H1 (cell line): ENCODE measurements at regions not wholly inside any gene's neighbourhood (a gene's known extent, or its start where the extent isn't known, plus 50 kb on each side); places are given as distances from the start of the nearest gene placed in this dataset.

Experiments used
- CTCF ChIA-PET: fragments of 300-600 bp; sonication (Branson Sonifier 250); formaldehyde crosslinking; loops from one replicate; lab custom pipeline; 2021; ENCODE audit not compliant: partially characterized antibody; lab: Charles Lee
- POLR2A ChIA-PET: fragments of 300-600 bp; sonication (Branson Sonifier 250); formaldehyde crosslinking; loops from one replicate; lab custom pipeline; 2021; ENCODE audit warnings: inconsistent platforms; ENCODE audit not compliant: partially characterized antibody; lab: Charles Lee
- DNase-seq, 2 experiments: peaks; one replicate each; pipeline versions ENCODE4 v3.0.0 to v3.0.0-alpha.2; 2010 to 2022; ENCODE audit warnings: low spot score in 2 of 2, low read depth in 1 of 2, mixed read lengths in 1 of 2
- FAIRE-seq: peaks from 2 replicates; lab custom pipeline; 2011; peaks lifted over from hg19 to GRCh38; lab: Jason Lieb, UNC
- H2AFZ ChIP-seq: 2 replicates; pipeline ENCODE4 v1.8.1; 2012; ENCODE audit warnings: low read length, inconsistent platforms
- H2AK5ac ChIP-seq: 2 replicates; pipeline ENCODE4 v1.6.1; 2013; ENCODE audit warnings: low read depth, low read length
- H2BK120ac ChIP-seq: replicated peaks from 2 replicates; pipeline ENCODE3; 2013; ENCODE audit warnings: low read depth, low read length, inconsistent platforms
- H2BK12ac ChIP-seq: 2 replicates; pipeline ENCODE4 v1.6.1; 2013; ENCODE audit warnings: low read depth, low read length
- H2BK15ac ChIP-seq: 2 replicates; pipeline ENCODE4 v1.6.1; 2013; ENCODE audit warnings: low read length
- H2BK20ac ChIP-seq: 2 replicates; pipeline ENCODE4 v1.6.1; 2013; ENCODE audit warnings: low read length
- H2BK5ac ChIP-seq: 2 replicates; pipeline ENCODE4 v1.6.1; 2013; ENCODE audit warnings: low read depth, low read length
- H3K14ac ChIP-seq: 2 replicates; pipeline ENCODE4 v1.6.1; 2013; ENCODE audit warnings: inconsistent platforms; ENCODE audit not compliant: insufficient read length
- H3K18ac ChIP-seq: 2 replicates; pipeline ENCODE4 v1.6.1; 2013; ENCODE audit warnings: low read length; ENCODE audit errors: extremely low read depth
- H3K23ac ChIP-seq: 2 replicates; pipeline ENCODE4 v1.6.1; 2013; ENCODE audit warnings: inconsistent platforms; ENCODE audit not compliant: insufficient read length
- H3K23me2 ChIP-seq: 2 replicates; pipeline ENCODE4 v1.6.1; 2013; ENCODE audit warnings: low read depth, low read length
- H3K27ac ChIP-seq: 2 replicates; pipeline ENCODE4 v1.6.1; 2011; ENCODE audit warnings: low read depth, low read length, inconsistent platforms
- H3K27me3 ChIP-seq, 4 experiments: replicated peaks in 1 of 4; 1 replicate in 1 of 4; 2 replicates in 3 of 4; pipeline versions ENCODE4 v1.6.1 to v1.8.1; 2011 to 2013; ENCODE audit warnings: low read length in 3 of 4, mild to moderate bottlenecking in 3 of 4, inconsistent platforms in 2 of 4, mixed read lengths in 2 of 4, moderate library complexity in 1 of 4; ENCODE audit not compliant: control insufficient read depth in 3 of 4, insufficient read depth in 3 of 4; ENCODE audit errors: extremely low read depth in 1 of 4
- H3K36me3 ChIP-seq, 4 experiments: 2 replicates each; pipeline versions ENCODE4 v1.6.1 to v1.8.1; 2011 to 2013; ENCODE audit warnings: mild to moderate bottlenecking in 4 of 4, low read length in 3 of 4, moderate library complexity in 2 of 4, control low read depth in 1 of 4, inconsistent platforms in 1 of 4; ENCODE audit not compliant: insufficient read depth in 4 of 4, control insufficient read depth in 2 of 4
- H3K4ac ChIP-seq: replicated peaks from 2 replicates; pipeline ENCODE3; 2013; ENCODE audit warnings: low read length, low read depth, mixed read lengths, inconsistent platforms; ENCODE audit not compliant: insufficient read length
- H3K4me1 ChIP-seq, 4 experiments: replicated peaks in 1 of 4; 1 replicate in 1 of 4; 2 replicates in 3 of 4; pipeline versions ENCODE4 v1.6.1 to v1.8.1; 2011 to 2013; ENCODE audit warnings: low read length in 3 of 4, inconsistent platforms in 2 of 4, mixed read lengths in 1 of 4; ENCODE audit not compliant: insufficient read depth in 4 of 4, control insufficient read depth in 3 of 4
- H3K4me2 ChIP-seq, 2 experiments: 2 replicates each; pipeline versions ENCODE4 v1.6.1 to v1.8.1; 2011 to 2013; ENCODE audit warnings: low read depth in 2 of 2, low read length in 2 of 2, control low read depth in 1 of 2, inconsistent platforms in 1 of 2, mild to moderate bottlenecking in 1 of 2; ENCODE audit not compliant: insufficient read depth in 1 of 2
- H3K4me3 ChIP-seq, 4 experiments: fragments of 200-600, 300-600 bp in 1 of 4; sonication (generic), shearing (Covaris generic), sonication (Bioruptor Twin) in 1 of 4; 2 replicates each; pipeline versions ENCODE4 v1.5.1 to v1.8.1; 2011 to 2016; ENCODE audit warnings: low read length in 4 of 4, low read depth in 3 of 4, control low read depth in 2 of 4, inconsistent platforms in 2 of 4, mild to moderate bottlenecking in 2 of 4, mixed read lengths in 1 of 4, moderate library complexity in 1 of 4; ENCODE audit not compliant: insufficient read depth in 2 of 4; ENCODE audit errors: extremely low read depth in 1 of 4
- H3K56ac ChIP-seq: replicated peaks from 2 replicates; pipeline ENCODE3; 2013; ENCODE audit warnings: low read depth, mild to moderate bottlenecking, mixed read lengths, low read length, inconsistent platforms; ENCODE audit not compliant: insufficient read length
- H3K79me1 ChIP-seq: 2 replicates; pipeline ENCODE4 v1.6.1; 2013; ENCODE audit warnings: low read depth, low read length, control low read depth
- H3K79me2 ChIP-seq, 2 experiments: 2 replicates each; pipeline versions ENCODE4 v1.6.1 to v1.8.1; 2012 to 2013; ENCODE audit warnings: low read length in 2 of 2, mild to moderate bottlenecking in 2 of 2, inconsistent platforms in 1 of 2; ENCODE audit not compliant: insufficient read depth in 2 of 2, control insufficient read depth in 1 of 2
- H3K9ac ChIP-seq, 4 experiments: replicated peaks in 1 of 4; 1 replicate in 1 of 4; 2 replicates in 3 of 4; pipeline versions ENCODE4 v1.6.1 to v1.8.1; 2011 to 2013; ENCODE audit warnings: low read depth in 3 of 4, low read length in 3 of 4, control low read depth in 2 of 4, mild to moderate bottlenecking in 2 of 4, moderate library complexity in 2 of 4, inconsistent platforms in 1 of 4; ENCODE audit errors: extremely low read depth in 1 of 4
- H3K9me3 ChIP-seq, 2 experiments: 2 replicates each; pipeline versions ENCODE4 v1.6.1 to v1.8.1; 2012 to 2013; ENCODE audit warnings: mild to moderate bottlenecking in 2 of 2, moderate library complexity in 2 of 2, control low read depth in 1 of 2, inconsistent platforms in 1 of 2, low read depth in 1 of 2, low read length in 1 of 2, mixed read lengths in 1 of 2; ENCODE audit not compliant: insufficient read depth in 2 of 2
- H4K20me1 ChIP-seq, 2 experiments: replicated peaks in 1 of 2; 2 replicates each; pipeline versions ENCODE3 to v1.8.1; 2011 to 2013; ENCODE audit warnings: inconsistent platforms in 2 of 2, low read length in 2 of 2, mild to moderate bottlenecking in 1 of 2; ENCODE audit not compliant: insufficient read depth in 2 of 2, control insufficient read depth in 1 of 2
- H4K5ac ChIP-seq: 2 replicates; pipeline ENCODE4 v1.6.1; 2013; ENCODE audit warnings: low read length, low read depth, mixed read lengths, inconsistent platforms; ENCODE audit not compliant: insufficient read length
- H4K8ac ChIP-seq: 2 replicates; pipeline ENCODE4 v1.8.0; 2013; ENCODE audit warnings: mild to moderate bottlenecking, moderate library complexity, low read length, inconsistent platforms; ENCODE audit not compliant: insufficient read depth; ENCODE audit errors: extremely low read depth
- H4K91ac ChIP-seq: replicated peaks from 2 replicates; pipeline ENCODE3; 2013; ENCODE audit warnings: low read length, mixed read lengths, inconsistent platforms; ENCODE audit not compliant: insufficient read length
- ATF2 ChIP-seq: IDR thresholded peaks from 2 replicates; pipeline ENCODE4 v1.6.1; 2012; ENCODE audit warnings: low read length, inconsistent platforms
- ATF3 ChIP-seq: IDR thresholded peaks from 2 replicates; pipeline ENCODE4 v1.6.1; 2011; ENCODE audit warnings: low read depth, mild to moderate bottlenecking, low read length; ENCODE audit not compliant: insufficient read depth
- CBX8 ChIP-seq: fragments of 300-800, 300-1000 bp; sonication (generic); IDR thresholded peaks from 2 replicates; pipeline ENCODE4 v1.7.1; 2016; ENCODE audit warnings: low read depth, low read length, borderline replicate concordance
- CREB1 ChIP-seq: IDR thresholded peaks from 2 replicates; pipeline ENCODE4 v1.6.1; 2012; ENCODE audit warnings: inconsistent platforms
- MAX ChIP-seq: IDR thresholded peaks from 2 replicates; pipeline ENCODE4 v1.6.1; 2012; ENCODE audit warnings: inconsistent platforms
- NRF1 ChIP-seq: IDR thresholded peaks from 2 replicates; pipeline ENCODE4 v1.6.1; 2011; ENCODE audit warnings: mild to moderate bottlenecking, low read depth, low read length, improper control_type of control experiment
- POLR2AphosphoS5 ChIP-seq: IDR thresholded peaks from 2 replicates; pipeline ENCODE4 v1.6.1; 2011; ENCODE audit warnings: low read depth, low read length
- SRF ChIP-seq: IDR thresholded peaks from 2 replicates; pipeline ENCODE4 v1.6.1; 2011; ENCODE audit warnings: mild to moderate bottlenecking, low read depth, low read length, moderate library complexity
- SUZ12 ChIP-seq: fragments of 200-600 bp; sonication (generic); IDR thresholded peaks from 2 replicates; pipeline ENCODE4 v1.6.1; 2012; ENCODE audit warnings: mild to moderate bottlenecking, inconsistent platforms, low read length, moderate library complexity, mixed read lengths
- TBP ChIP-seq: IDR thresholded peaks from 2 replicates; pipeline ENCODE4 v1.6.1; 2011; ENCODE audit warnings: low read depth, low read length, improper control_type of control experiment
- USF2 ChIP-seq: IDR thresholded peaks from 2 replicates; pipeline ENCODE4 v1.6.1; 2011; ENCODE audit warnings: low read length, improper control_type of control experiment
- WGBS, 2 experiments: shearing (Covaris generic) in 1 of 2; methylation state at CpG; one replicate each; pipeline versions ENCODE4 v1.1.6 to v1.1.7; 2013 to 2015; ENCODE audit warnings: low lambda C conversion rate in 2 of 2, mixed read lengths in 2 of 2, inconsistent platforms in 1 of 2, low coverage in 1 of 2, missing lambda C conversion rate in 1 of 2; ENCODE audit not compliant: insufficient replicate concordance in 2 of 2, insufficient coverage in 1 of 2, insufficient read length in 1 of 2; ENCODE audit errors: extremely low coverage in 1 of 2, missing lambda C conversion rate in 1 of 2; 5-methylcytosine and 5-hydroxymethylcytosine counted together

- Histone ChIP-seq H3K9ac (no peak overlapping the region), H3K79me2 (no peaks in the 10 kb centered on the region), H2BK120ac (no peak overlapping the region), H3K27ac (no peak overlapping the region), H3K79me1 (no peaks in the 10 kb centered on the region), H3K27me3 (no peaks in the 10 kb centered on the region), H2BK15ac (no peak overlapping the region), H3K36me3 (no peaks in the 10 kb centered on the region), H3K4me2 (no peak overlapping the region), H4K5ac (no peak overlapping the region), H3K14ac (no peak overlapping the region), H3K9me3 (no peaks in the 10 kb centered on the region), H3K23me2 (no peaks in the 10 kb centered on the region; the same call in 1 of the 2 replicates), H3K4me3 (no peak overlapping the region), H3K4ac (no peak overlapping the region), H3K18ac (no peak overlapping the region), H3K56ac (no peak overlapping the region), H2BK12ac (no peak overlapping the region), H3K4me1 (no peaks in the 10 kb centered on the region), H2AK5ac (no peak overlapping the region), H4K8ac (no peak overlapping the region), H4K20me1 (peaks cover 0 to 1% of the 10 kb centered on the region in 2 experiments), H2BK20ac (no peak overlapping the region), H2AFZ (no peak overlapping the region), H3K23ac (no peak overlapping the region), H4K91ac (no peak overlapping the region), H2BK5ac (no peak overlapping the region)
- DNase-seq (no peak), FAIRE-seq (no peak)
- no peak for TF ChIP-seq TBP
- no peak for TF ChIP-seq SRF
- TF ChIP-seq CREB1, result no peak
- TF ChIP-seq CBX8, result no peak
- no peak for TF ChIP-seq SUZ12
- TF ChIP-seq MAX, result no peak
- no peak for TF ChIP-seq ATF2
- no peak for TF ChIP-seq NRF1
- no peak for TF ChIP-seq USF2
- TF ChIP-seq ATF3, result no peak
- no peak for TF ChIP-seq POLR2AphosphoS5
- CTCF ChIA-PET, result interaction anchor here (1.0 kb wide), 1 partner anchor 18 kb away, joined by 3 read pairs; no protein-coding TSS in a partner anchor
- 87% methylated on average over 3 of the region's 3 CpGs; no CpG with 5 or more reads in 1 of the 2 experiments for WGBS, 2 experiments
- POLR2A ChIA-PET, result no interaction called here
Measured at GRCh38 chr1:194084755-194085154, 898.3 kb upstream of the B3GALT2 start.
